HG03469 (cell line): ENCODE measurements at regions not wholly inside any gene's neighbourhood (a gene's known extent, or its start where the extent isn't known, plus 50 kb on each side); places are given as distances from the start of the nearest gene placed in this dataset.

Source experiments
- ATAC-seq: cut with Tn5 transposase; IDR thresholded peaks from one replicate; pipeline ENCODE4 v1.9.1; 2021; ENCODE audit warnings: mild to moderate bottlenecking, moderate library complexity, moderate number of reproducible peaks; ENCODE audit not compliant: unreplicated experiment

DNA sequence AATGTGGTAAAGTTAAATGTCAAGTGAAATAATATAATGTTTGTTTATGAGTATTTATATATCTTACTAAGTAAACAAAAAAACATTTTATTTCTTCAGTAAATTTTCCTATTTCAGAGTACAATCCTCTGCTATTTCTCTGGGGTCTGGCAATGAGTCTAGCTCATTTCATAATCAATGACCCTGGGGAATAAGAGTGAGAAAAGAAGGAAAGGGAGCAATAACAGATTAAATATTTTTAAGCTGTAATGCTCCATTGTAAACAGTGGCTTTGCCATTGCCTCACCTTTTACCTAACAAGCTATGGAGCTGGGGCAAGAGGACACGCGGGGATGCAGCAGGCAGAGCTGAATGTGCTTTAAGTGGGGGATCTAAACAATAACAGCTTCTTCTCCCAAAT, 1071.9 kb downstream of the FLRT2 start:
- ATAC-seq, result no peak

DNA sequence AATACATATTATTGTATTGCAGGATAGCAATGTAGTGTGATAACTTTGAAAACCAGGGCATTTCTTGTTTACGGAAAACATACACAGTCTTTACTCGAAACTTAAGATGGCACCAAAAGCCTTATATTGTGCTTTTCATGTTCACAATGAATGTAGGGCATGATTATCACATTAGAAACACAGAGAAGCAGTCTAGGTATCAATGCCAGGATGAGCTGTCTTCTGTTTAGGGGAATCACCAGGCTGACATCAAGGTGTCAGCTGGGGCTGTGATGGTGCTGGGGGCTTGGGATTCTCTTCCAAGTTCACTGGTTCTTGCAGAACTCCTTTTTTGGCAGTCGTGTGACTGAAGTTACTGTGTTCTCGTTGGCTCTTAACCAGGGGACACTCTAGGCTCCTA, 1067.3 kb downstream of the FLRT2 start:
- ATAC-seq, result no peak

DNA sequence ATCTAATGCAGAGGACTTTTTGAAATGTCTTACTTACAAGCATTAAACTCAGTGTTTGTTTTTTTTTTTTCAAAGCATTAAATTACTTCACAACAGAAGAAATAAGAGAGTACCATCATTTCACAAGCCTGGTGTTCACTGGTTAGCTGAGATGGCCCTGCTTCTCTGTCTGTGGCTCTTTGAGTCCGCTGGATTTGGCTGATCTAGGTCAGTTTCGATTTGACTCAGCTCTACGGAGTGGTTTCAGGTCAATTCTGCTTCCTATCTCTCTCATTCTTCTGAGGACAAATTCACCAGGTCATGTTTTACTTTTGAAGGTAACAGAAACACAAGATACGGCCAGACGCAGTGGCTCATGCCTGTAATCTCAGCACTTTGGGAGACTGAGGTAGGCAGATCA, 1066.1 kb downstream of the FLRT2 start:
- no peak for ATAC-seq

DNA sequence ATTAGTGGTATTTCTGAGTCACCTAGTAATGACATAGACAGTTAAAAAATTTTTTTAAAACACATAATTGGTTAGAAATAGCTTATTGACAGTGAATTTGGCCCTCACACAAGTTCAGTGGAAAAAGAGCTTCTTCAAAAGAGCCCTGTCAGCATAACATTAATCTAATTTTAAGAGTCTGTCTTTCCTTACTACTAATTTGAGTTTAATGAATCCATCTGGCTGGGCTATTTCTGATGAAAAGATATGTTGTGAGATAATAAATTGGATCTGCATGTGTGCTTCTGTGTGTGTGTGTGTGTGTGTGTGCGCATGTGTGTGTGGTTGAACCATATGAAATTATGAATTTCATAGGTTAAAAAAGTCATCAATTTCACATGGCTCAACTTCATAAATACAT, 1045.2 kb downstream of the FLRT2 start:
- no peak for ATAC-seq

DNA sequence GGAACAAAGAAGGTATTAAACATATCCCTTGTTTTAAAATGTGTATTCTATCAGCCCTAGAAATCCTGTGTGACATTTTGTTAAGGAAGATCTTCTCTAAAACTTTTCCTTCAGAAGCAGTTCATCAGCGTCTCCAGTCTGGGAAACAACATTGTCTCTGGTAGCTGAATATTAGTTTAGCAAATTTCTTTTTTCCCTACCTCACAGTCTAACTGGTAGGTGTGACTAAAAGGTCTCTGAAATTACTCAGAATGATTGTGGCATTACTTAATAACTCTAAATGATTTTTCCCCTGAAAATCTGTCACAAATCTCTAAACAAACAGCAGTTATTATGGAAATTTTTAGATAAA, 1044.8 kb downstream of the FLRT2 start:
- ATAC-seq, result no peak

DNA sequence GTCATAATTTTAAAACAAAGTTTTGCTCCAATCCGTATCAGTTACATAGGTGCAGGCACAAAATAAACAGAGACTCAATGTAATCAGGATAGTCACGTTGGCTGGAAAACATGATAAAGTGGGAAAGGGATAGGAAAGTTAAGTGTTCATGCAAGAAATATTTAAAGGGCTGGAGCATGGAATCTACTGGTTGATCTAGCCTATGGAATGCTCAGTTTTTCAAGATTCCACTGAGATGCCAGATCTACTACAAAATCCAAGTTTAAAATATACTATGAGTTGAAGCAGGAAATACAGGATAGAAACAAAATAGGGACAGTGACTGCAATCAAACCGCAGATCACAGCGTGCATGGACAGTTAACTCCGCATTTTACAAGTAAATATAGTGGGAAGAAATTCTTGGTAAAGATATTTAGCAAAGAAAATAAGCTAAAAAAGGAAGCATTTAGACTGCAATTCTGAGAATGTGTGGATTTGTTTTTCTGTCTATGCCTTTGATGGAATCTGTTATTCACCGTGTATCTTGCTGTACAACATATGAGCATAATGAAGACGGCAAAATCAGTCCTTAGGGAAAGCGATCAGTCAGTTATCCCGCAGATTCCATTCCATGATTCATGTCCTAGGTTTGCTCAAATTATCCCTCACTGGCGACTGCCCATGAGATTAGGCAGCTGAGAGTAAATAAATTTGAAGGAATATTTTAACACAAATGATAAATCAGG, 1044.3 kb downstream of the FLRT2 start:
- ATAC-seq, result no peak

DNA sequence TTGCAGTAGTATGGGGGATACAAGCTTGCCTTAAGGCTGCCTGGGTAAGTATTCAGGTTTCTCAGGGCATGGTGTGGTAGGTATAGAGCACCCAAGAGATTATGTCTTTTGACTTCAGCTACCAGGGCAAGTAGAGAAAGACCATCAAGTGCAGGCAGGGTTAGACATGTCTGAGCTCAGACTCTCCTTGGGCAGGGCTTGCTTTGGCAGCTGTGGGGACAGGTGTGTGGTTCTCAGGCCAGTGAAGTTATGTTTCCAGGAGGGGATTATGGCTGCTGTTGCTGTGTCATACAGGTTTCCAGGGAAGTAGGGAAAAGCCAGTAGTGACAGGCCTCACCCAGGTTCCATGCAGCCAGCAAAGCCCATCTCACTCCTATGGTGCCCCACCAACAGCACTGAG, 1040.4 kb downstream of the FLRT2 start:
- no peak for ATAC-seq

DNA sequence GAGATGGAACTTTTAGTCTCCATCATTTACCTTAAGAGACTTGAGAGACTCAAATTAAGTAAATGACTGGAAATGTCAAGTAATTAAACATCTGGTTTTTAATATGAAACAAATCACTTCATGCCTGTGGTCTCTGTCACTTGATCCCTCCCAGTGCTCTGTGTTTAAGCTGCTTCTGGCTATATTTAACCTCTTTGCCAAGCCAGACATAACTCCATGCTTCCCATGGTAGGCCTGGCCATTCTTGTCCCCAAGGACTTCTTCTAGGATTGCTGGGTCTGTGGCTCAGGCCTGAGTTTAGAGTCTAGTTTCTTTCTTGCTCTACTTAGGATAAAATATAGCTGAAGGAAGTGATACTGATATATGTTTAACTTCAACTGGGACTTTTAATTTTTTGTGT, 1013.6 kb downstream of the FLRT2 start:
- ATAC-seq, result no peak

DNA sequence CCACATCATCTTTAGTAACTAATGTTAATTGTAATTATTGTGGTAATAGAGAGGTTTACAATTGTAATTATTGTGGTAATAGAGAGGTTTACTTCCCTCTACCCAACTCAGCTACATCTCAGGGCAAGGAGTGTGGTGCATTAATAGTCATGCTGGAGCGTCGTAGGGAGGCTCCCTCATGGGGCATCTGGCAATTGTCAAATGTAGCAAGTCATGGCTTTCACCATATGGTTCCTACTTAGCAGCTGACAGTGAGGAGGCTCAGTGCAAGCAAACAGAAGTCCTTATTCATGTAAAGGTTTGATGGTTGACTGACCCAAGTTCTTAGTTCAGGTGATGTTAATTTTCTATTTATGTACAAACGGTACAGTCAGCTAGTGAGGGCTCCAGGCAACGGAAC, 1012.0 kb downstream of the FLRT2 start:
- ATAC-seq, result no peak

DNA sequence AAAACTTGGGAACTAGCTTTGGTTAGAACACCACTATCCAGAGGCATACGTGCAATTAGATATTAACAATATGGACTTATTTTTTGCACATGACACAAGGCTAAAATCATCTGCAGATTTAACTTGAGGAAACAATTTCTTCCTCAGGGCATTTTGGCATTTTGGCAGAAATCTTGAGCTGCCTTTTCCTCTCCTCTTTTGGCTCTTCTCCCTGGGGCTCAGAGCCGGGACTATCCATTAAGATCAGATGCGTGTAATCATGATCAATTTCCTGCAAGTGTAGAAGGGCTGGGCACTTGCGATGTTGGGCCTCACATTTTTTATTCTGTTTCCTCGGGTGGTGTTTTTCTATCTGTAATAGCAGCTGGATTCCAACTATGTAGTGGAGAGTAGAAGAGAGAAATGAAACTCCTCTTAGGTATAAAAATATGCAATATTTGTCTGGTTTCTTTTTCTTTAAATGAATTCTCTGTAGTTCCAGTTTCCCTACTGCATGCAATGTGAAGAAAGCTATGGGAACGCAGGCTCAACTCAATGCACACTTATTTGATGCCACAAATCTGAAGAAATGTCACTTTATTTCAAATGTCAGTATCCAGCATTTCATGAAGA, 1010.8 kb downstream of the FLRT2 start:
- no peak for ATAC-seq

DNA sequence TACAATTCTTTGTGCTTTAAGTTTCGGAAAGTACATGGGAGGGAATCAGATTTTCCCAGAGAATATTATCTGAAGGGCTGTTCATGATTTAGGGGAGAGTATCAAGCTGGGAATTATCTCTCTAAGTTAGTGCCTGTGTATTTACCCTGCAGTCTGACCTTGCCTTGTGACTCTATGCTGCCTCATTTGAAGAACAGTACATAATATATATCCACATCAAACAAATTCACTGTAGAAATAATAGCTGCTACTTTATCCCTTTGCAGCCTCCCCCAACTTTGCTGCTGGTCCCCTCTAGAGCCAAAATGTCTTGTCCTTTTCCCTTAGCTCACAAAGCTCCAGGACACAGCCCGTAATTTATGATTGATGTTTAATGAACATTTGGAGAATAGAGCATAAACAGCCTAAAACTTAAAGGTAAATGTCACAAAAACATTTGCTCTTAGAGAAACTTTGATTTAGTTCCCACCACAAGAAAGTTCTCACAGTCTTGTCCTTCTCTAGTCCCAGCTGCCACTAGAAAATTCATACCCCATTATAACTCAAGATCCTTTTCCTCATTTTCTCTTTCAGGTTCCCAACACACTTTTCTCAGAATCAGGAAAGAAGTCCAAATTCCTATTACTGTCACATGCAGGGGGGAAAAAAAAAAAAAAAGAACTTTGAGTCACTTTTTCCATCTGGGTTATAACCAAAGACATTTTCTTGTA, 1009.6 kb downstream of the FLRT2 start:
- no peak for ATAC-seq

DNA sequence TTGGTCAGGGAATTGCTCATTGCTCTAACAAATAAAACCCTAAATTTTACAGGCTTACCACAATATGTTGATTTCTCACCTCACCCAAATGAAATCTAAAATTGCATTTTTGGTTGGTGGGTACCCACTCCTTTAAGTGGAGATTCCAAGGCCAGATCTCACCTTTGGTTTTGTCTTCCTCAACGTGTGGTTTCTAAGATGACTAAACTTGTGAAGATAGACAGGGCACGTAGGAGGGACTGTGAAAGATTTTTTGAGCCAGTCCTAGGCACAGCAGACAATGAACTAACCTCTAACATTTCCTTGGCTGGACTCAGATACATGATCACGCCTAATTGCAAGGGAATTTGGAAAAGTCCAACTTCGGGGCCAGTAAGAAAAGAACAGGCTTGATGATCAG, 1003.9 kb downstream of the FLRT2 start:
- no peak for ATAC-seq

DNA sequence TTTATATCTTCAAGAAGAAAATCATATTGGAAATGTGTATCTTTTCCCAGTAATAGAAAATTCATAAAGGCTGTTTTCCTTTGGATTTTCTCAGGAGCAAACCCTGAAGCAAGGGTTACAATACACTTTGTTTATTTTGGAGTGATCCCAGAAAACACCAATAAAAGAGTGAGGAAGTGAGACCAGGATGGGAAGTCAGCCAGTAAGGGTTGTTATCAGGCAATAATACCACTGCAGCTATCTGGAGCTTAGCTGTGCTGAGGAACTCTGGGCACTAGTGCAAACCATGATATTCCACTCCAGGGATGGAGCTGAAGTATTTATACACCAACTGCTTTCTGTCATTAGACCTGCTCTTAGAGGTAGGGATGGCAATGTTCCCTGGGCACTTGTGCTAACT, 1002.3 kb downstream of the FLRT2 start:
- no peak for ATAC-seq

DNA sequence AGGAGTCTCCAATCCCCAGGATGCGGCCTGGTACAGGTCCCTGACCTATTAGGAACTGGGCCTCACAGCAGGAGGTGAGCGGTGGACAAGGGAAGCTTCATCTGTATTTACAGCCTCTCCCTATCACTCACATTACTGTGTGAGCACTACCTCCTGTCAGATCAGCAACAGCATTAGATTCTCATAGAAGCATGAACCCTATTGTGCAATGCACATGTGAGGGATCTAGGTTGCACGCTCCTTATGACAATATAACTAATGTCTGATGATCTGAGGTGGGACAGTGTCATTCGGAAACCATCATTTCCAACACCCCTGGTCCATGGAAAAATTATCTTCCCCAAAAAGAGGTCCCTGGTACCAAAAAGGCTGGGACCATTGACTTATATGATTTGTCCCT, 1000.5 kb downstream of the FLRT2 start:
- no peak for ATAC-seq

DNA sequence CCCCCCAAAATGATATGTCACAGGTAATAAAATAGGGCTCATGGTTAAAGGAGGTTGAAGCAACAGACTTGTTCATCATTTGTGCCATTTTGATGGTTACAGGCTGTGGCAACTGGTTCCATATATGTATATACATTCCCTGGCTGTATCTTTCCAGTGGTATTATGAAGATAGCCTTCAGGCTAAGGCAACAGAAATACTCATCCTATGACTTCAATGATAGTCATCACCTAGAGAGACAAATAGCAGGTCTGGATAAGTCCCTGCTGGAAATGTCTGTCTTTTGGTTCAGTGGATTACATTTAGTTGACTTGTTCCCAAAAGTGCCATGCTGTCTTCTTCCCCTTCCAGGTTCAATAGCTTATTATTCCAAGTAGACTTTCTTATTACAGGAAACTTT, 997.4 kb downstream of the FLRT2 start:
- ATAC-seq, result no peak

DNA sequence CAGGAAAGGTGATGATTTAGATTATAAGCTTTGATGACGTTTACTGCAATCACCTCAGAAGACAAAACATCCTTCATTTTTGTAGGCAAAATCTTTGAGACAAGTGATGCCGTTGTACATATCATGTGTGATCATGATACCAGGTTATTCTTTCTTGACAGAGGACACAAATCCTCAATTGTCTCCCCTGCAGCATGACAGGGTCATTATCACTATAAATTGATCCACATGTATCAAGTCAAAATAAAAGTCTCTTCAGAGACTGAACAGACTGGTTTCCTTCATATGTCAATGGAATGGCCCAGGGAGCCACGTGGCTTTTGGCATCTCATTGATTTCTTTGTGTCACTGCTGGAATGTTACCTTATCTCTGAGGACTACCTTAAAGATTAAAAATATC, 995.7 kb downstream of the FLRT2 start:
- no peak for ATAC-seq

DNA sequence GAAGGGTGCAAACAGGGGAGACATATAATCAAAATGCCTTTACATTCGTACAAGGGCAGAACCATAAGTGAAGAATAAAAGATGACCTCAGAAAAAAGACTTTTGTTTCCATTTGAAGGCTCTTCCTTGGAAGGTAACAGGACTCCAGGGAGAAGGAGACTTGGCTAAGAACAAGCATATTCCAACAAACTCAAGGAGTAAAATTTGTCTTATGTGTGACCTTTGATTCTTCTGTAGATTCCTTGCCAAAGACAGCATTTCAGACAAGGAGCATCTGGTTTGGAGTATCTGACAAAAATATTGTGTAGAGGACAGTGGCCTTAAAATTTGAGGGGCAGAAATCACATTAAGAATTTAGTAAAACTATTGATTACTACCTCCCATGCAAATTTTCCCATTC, 991.9 kb downstream of the FLRT2 start:
- no peak for ATAC-seq

DNA sequence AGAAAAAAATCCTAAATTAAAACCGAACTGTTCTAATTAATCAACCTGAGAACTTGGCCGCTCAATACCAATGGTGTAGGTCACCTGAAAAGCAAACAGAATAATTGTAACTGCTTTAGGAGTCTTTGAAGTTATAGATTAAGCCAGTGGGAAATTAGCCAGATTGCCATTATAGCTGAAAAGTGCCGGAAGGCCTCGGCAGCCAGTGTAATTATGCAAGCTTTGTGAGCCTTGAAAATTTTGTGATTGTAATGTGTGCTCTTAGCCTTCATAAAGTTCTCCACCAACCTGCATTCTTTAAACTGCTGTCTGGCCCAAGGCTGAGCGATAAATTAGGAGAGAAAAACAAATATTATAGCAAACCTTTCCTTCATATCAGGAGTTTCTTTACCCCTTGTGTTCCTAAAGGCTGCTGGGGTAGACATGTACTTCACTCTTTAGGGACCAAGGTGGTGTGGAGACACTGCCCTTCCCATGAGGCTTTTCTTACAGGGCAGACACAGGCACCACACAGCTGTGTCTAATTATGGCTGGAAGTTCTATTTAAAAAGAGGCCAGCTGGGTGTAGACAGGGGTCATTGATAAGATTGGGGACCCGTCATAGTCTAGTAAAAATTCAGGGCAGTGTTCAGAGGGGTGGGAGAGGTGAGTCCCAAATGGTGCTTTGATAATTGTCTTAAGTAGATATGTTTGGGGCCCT, 991.2 kb downstream of the FLRT2 start:
- ATAC-seq, result no peak

DNA sequence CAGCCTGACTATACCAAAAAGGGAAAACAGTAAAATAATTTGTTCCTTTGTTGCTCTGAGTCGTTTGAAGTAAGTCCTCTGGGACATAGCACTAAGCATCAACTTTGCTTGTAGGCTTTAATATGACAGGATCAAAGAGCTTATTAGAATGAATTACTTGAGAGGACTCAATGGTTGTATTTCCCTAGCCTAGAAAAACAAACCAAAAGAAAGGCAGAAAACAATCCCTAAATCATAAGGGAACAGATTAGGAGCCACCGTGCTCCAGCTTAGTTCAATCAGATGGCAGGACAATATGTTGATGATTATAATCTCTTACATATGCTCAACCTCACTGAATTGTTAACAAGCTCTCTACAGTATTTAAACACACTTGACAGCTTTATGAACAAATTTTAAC, 988.4 kb downstream of the FLRT2 start:
- no peak for ATAC-seq

DNA sequence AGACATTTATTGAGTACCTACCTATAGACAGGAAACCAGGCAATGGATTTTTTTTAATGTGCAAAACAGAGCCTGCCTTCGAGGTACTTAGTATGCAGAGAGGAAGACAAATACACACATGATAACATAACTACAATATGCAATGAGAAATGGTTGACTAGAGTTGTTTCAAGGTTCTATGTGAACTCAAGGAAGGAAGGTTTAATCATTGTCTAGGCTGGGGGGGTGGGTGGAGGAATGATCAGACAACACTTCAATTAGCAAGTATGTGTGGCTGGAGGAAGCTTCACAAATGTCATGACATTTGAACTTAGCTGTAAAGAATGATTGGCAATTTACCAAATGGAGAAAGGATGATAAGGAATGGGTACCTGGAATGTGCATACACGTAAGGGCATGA, 985.3 kb downstream of the FLRT2 start:
- no peak for ATAC-seq

DNA sequence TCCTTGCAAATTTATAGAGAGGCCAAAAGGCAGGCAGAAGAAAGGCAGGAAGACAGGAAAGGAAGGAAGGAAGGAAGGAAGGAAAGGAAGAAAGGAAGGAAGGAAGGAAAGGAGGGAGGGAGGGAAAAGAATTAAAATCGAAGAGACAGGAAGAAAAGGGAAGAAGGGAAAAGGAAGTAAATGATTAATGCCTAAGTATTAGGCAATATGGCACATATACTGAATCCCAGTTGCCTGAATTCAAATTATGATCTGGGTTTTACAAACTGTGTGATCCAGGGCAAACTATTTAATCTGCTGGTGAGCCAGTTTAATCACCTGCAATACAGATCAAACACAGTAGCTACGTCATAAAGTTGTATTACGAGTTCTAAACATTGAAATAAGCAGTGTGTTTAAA, 983.6 kb downstream of the FLRT2 start:
- ATAC-seq, result no peak

DNA sequence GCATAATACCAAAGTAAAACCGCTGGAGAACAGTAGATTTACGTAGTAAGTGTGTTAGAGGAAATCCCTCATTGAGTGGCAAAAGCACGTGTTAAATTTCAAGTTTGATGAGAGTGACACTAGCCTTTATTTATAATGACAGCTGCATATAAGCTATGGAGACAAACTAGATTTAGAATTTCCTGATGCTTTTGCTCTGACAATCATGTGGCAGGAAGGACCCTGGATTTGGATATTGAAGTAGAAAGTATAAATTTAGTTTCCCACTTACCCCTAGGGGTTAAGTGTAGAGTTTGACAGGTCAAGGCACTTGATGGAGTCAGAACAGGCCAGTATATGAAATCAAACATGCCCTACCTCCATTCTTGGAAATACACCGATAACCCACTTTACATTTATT, 983.1 kb downstream of the FLRT2 start:
- ATAC-seq, result no peak
